GM19043 (cell line): ENCODE measurements at regions not wholly inside any gene's neighbourhood (a gene's known extent, or its start where the extent isn't known, plus 50 kb on each side); places are given as distances from the start of the nearest gene placed in this dataset.

Experiments used
- ATAC-seq: cut with Tn5 transposase; IDR thresholded peaks from one replicate; pipeline ENCODE4 v1.9.1; 2021; ENCODE audit warnings: low read depth; ENCODE audit not compliant: unreplicated experiment

GRCh38 chr9:105859428-105860091, 165.2 kb downstream of the TMEM38B start:
- no peak for ATAC-seq

DNA sequence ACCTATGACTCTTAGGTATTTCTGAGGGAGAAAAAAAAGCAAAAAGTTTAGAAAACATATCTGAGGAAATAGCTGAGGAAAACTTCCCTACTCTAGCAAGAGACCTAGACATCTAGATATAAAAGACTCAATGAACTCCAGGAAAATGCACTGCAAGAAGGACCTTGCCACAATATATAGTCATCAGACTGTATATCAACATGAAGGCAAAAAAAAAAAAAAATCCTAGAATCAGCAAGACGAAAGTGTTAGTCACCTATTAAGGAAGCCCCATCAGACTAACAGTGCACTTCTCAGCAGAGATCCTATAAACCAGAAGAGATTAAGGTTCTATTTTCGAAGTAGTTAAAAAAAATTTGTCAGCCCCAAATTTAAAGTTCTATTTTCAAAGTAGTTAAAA, 166.2 kb downstream of the TMEM38B start:
- no peak for ATAC-seq

GRCh38 chr9:105861972-105862371, 167.6 kb downstream of the TMEM38B start:
- ATAC-seq: no peak

DNA sequence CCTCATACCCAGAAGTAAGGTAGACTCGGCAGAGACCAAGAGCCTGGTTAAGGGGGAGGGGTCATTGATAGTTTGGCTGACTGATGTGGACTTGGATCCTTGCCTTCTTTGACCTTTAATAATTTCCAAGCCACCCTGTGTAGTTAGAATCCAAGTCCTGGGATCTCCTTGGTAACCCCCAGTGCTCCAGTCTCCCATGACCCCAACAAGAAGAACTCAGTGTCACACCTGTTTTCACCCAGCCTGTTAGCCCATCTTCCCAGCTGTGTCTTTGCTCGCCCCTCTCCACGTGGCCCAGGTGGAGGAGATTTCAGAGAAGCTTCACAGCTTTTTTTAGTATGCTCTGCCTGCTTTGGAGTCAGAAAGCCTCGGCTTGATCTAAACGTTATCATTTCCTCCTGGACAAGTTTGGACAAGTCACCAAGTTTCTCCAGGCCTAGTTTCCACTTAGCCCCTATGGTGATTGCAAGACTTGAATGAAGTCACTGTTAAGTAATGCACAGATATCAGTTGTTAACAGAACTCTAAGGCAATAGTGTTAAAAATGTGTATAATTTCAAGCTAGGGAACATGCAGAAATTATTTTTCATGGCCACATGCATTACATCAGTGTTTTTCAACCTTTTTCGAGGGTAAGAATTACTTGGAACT, 170.0 kb downstream of the TMEM38B start:
- no peak for ATAC-seq

DNA sequence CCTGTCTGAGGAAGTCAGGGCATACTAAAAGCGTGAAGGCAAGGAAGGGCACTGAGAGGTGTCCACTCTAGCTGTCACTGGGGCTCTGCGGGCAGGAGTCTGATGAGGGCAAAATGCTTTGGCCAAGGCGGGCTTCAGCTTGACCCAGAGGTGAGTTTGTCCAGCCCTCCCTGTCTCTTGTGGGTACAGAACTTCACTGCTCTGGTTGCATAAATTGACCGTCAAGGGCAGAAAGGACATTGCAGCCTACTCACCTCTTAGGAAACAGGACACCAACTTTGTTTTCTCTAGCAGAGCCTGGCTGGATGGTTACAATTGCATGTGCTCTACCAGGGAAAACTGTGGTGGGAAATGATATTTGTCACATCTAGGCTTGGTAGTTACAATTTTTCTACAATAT, 170.9 kb downstream of the TMEM38B start:
- ATAC-seq: no peak

- ATAC-seq: no peak
These were observed 177.2 kb downstream of the TMEM38B start for GRCh38 chr9:105871540-105871939.

DNA sequence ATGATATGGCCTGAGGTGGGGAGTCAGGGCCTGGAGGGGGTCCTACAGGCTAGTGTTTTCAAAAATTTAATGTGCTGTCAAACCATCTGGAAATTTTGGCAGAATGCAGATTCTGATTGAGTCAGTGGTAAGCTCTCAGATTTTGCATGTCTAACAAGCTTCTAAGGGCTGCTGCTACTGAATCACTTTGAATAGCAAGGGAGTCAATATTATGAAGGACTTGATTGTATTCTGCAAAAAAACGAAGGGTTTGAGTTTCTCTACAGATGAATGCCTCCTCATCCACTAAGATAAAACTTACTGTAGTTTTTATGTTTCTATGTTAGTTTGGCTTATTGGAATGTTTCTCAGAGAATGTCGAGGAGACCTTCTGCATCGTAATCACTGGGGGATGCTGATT, 179.5 kb downstream of the TMEM38B start:
- no peak for ATAC-seq

- ATAC-seq: peak; percentile 47
These were observed 183.4 kb downstream of the TMEM38B start for GRCh38 chr9:105877721-105878120.

- no peak for ATAC-seq
These were observed 184.8 kb downstream of the TMEM38B start for GRCh38 chr9:105879181-105879580.

DNA sequence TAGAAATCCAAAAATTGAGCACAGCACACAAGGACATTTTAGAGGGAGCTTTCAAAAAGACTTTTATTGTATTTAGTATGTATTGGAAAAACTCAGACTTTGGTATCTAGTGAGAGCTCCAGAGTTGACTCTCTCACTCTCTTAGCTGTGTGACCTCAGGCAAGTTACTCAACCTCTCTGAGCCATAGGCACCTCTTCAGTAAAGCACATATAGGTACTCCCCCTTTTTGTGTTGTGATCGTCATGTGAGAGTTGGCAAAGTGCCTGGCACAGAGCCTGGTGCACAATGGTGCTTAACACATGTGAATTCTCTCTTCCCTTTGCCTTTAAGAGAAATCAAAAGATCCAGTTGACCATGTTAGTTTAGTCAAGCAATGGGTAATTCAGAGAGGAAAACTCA, 186.2 kb downstream of the TMEM38B start:
- ATAC-seq: no peak

- ATAC-seq: no peak
These were observed 186.7 kb downstream of the TMEM38B start for GRCh38 chr9:105881021-105881420.

GRCh38 chr9:105881654-105882349, 187.5 kb downstream of the TMEM38B start:
- peak; percentile 47 for ATAC-seq

- peak; percentile 88 for ATAC-seq
These were observed 189.5 kb downstream of the TMEM38B start for GRCh38 chr9:105883847-105884246.

DNA sequence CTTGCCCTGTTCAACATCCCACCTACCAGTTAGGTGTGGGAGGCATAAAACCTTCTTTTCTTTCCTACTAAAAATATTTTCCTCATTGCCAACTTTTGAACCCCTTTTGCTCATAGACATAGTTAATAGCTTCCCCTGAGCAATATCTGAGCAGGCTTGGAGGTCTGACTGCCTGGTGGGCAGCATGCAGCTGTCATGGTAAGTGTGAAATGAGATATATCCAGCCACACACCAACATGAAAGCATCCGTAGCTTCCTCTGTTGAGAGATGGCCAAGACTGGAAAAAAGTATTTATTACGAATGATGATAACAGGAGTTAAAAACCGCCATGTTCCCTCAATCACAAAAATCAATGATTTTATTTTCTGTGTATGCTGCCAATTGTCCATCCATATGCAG, 190.1 kb downstream of the TMEM38B start:
- ATAC-seq: no peak

GRCh38 chr9:105886136-105886535, 191.8 kb downstream of the TMEM38B start:
- ATAC-seq: no peak

- no peak for ATAC-seq
These were observed 193.3 kb downstream of the TMEM38B start for GRCh38 chr9:105887679-105888078.

DNA sequence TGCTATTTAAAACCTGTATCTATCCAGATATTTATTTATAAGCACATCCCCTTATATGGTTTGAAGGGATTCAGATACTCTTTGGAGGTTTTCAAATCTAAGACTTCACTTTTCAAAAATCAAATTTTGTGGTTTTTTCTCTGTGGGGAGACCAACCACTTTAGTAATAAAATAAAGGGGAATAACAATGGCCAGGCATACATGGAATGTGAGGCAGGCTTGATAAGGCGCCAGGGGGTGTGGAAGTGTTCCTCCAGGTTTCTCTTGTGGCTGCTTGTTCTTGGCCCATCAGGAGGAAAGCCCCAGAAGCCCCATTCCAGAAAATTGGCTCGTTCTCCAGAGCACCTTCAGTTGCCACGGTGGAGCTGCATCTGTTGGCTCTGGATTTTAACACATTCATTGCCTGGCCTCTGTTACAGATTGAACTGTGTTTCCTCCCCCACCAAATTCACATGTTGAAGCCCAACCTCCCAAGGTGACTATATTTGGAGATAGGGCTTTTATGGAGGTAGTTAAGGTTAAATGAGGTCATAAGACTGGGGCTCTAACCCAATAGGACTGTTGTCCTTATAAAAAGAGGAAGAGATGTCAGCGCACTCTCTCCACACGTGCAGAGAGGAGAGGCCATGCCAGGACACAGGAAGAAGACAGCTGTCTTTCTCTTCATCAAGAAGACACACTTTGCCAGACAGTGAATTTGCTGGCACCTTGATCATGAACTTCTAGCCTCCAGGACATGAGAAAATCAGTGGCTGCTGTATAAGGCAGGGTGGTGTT, 195.9 kb downstream of the TMEM38B start:
- no peak for ATAC-seq

DNA sequence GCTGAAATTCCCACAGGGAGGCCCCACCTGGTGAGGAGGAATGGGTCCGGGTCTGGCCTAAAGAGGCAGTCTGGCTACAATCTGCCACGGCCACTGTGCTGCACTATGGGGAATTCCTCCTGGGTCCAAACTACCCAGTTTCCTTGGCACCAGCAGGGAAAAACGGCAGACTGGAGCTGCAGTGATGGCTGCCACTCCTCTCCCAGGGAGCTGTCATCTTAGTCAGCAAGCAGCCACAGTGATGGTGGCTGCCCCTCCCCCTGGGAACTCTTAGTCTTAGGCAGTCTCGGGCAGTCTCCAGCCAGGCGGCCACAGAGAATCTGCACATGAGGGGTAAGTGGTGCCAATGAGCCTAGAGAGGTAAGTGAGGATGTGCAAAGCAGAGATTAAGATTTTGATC, 205.8 kb downstream of the TMEM38B start:
- no peak for ATAC-seq

DNA sequence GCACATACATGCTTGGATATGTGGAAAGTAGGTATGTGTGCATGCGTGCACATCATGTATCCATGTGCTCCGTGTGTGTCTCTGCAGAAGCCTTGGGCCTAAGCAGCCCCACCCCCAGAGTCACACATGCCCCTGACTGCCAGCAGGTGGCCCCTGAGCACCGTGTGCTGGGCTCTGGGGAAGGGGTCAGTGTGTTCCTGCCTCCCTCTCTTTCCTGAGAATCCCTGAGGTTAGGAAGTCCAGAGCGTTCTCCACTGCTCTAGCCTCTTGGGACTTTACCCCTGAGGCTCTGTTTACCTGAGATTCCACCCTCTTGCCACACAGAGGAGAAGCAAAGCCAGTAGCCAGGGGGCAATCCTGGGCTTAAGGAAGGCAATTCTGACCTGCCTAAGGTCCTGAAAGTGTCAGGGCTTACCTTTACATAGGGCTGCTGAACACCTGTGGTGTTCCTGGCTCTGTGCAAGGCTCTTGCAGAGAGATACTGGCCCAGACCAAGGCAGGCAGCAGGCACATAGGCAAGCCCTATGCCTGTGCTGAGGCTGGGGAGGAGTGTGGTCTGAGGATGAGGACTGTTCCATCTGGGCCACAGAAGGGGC, 207.3 kb downstream of the TMEM38B start:
- ATAC-seq: peak; percentile 82

- ATAC-seq: no peak
These were observed 213.7 kb downstream of the TMEM38B start for GRCh38 chr9:105908069-105908468.
